ELR (cell line): ENCODE measurements at regions not wholly inside any gene's neighbourhood (a gene's known extent, or its start where the extent isn't known, plus 50 kb on each side); places are given as distances from the start of the nearest gene placed in this dataset.

Experiments
- DNase-seq: peaks from one replicate; pipeline ENCODE4 v3.0.0-alpha.2; 2015; ENCODE audit warnings: low read depth

- DNase-seq: no peak
Observed at GRCh38 chr2:22238967-22239366, 1115.2 kb downstream of the TDRD15 start.

- no peak for DNase-seq
Observed at GRCh38 chr2:22247466-22247865, 1123.7 kb downstream of the TDRD15 start.

- no peak for DNase-seq
Observed at GRCh38 chr2:22248851-22249250, 1125.1 kb downstream of the TDRD15 start.

DNA sequence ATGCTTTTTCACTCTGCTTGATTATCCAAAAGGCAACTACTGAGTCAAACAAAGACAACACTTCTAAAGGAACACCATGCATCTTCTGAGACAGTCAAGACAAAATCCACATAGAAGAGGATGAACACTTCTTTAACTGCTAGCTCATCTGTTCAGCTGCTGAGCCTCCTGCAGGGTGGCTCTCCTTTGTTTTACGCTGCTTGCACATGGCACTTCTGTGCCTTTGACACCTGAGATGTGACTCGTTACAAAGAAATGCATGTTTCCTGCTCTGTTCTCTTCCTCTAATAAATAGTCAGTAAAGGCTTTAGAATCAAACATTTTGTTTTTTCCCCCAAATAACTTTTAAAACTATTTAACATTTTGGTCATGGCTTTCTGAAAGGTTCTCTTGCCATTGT is 1129.4 kb downstream of the TDRD15 start:
- no peak for DNase-seq

GRCh38 chr2:22261165-22261564 is 1123.8 kb upstream of the KLHL29 start:
- DNase-seq: no peak

- DNase-seq: no peak
Observed at GRCh38 chr2:22270341-22270740, 1114.6 kb upstream of the KLHL29 start.

- no peak for DNase-seq
Observed at GRCh38 chr2:22273853-22274252, 1111.1 kb upstream of the KLHL29 start.

DNA sequence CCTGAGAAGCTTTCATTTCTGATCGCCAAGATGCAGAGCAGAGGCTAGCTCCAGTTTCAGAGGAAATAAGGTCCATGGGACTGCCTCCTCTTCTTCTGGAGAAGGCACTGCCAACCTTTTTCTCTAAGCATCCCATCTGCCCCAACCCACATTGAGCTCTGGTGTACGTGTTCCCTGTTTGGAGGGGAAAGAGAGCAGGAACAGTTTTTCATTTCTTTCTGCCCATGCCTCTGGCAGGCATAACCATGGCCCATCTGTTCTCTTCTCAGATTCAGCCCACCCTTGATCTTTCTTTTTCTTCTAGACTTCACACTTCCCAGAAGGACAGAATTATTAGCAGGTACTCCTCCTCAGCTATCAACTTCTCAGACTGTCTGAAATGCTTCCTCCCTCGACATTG is 1110.3 kb upstream of the KLHL29 start:
- DNase-seq: no peak

DNA sequence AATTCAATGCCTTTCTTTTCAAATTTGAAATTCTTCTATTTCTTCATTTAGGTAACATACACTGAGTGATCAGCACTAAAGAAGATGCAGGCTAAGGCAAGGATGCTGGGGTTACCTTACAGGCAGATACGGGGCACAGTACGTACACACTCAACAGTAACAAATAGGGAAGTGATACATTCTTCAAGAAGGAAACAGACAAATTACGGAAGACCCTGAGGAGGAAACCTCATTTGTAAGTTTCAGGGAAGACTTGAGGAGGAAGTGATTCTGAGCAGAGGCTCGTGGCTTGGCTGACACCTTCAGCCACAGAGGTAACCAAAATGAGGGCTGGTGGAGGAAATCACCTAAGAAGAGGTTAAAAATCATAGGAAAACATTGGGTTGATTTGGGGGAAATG is 1108.3 kb upstream of the KLHL29 start:
- DNase-seq: no peak

DNA sequence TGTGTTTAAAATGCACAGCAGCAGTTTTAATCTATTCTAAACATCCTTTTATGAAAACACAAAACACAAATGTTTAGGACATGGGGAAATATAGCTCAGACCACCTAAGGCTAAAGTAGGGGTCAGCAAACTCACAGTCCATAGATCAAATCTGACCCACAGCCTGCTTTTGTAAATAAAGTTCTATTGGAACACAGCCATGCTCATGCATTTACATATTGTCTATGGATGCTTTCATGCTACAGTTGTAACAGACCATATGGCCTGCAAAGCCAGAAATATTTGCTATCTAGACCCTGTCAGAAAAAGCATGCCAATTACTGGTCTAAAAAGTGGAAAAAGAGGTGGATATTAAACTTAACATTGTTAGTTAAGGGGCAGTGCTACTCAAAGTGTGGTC is 1105.4 kb upstream of the KLHL29 start:
- DNase-seq: no peak

DNA sequence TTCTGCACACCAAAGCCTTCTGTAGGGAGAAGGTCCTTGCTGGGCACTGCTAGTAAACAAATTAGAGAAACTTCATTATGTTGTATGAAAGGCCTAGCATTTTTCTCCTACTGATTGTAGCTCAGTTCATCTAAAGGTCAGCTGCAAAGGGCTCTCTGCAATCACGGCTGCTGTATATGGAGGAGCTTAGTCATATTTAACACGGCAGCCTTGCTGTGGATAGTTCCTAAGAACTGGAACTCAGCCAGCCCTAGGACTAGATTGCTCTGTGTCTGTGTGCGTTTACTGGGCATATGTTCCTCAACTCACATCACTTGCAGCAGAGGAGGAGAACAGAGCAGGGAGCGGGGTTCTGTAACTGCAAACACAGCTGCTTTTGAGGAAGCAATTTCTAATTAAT is 1103.9 kb upstream of the KLHL29 start:
- DNase-seq: peak; percentile 1

GRCh38 chr2:22282220-22282619 is 1102.8 kb upstream of the KLHL29 start:
- DNase-seq: no peak

DNA sequence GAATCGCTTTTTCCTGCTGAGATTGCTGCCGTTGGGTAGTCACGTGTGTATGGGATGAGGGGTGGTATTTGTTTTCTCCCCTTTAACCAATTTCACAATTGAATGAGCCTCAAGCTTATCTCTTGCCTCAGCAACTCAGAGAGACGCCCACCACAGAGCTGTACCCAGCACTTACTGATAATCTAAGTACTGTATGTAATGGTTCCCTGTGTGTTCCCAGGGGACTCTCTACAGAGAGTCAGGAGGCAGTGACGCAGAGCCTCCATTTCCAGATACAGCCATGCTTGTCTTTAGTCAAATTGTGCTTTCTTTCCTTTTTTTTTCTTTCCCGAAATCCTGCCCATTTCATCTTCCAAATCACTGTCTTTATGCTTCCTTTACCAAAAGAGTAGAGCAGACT is 1102.1 kb upstream of the KLHL29 start:
- DNase-seq: no peak

DNA sequence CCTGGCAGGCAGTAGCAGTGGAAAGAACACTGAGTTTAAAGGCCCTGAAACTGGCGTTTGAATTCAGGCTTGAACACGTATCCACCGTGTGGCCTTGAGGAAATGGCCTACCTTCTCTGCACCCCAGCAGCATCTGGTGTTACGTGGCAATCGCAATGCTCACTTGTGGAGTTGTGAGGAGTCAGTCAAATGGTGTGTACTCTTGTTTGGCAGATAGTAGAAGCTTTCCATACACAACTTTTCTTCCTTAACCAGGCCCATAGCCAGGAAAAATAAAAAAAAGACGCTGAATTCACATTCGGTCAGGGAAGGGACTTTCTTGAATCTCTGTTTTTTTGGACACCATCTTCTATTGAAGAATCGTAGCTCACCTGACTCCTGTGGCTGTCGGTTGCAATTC is 1101.5 kb upstream of the KLHL29 start:
- no peak for DNase-seq

GRCh38 chr2:22290302-22290701 is 1094.7 kb upstream of the KLHL29 start:
- no peak for DNase-seq

DNA sequence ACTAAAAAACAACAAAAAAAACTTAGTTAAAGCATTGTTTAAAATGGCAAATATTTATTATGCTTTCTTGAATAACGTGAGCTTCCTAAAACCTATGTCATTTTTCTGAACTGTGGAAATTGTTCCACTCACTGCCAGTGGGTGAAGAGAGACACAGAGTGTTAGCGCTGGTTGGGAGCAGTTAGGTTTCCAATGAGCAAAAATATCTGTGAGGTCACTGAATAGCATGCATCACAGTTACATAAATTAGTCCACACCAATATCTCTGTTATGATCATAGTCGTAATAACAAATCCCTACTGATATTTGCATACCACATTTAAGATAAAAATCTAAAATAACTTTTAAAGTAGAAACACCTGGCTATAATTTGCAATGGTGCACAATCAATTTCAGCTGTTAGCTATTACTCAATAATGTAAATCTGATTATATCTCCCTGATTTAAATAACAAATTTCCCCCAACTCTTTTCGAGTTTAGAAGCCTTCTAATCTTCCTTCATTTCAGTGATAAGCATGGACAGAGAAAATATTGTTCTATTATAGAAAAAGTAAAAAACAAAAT is 1094.0 kb upstream of the KLHL29 start:
- no peak for DNase-seq

DNA sequence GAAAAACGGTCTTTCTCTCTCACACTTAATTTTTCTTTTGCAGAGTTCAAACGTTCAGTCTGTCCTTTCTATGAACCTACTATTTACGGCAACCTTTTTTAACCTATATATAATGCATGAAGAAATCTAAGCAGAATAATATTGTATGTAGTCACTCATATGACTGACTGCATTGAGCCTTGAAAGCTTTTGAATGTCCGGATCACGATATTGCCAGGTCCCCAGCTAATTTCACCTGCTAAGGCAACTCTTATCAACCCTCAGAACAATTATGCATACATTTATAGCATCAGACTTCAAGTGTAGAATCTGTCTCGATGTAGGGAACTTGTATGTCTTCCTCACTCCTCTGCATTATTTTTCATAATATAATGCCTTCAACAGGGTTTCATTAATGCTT is 1083.8 kb upstream of the KLHL29 start:
- DNase-seq: no peak

GRCh38 chr2:22326250-22326649 is 1058.7 kb upstream of the KLHL29 start:
- no peak for DNase-seq

- no peak for DNase-seq
Observed at GRCh38 chr2:22329211-22330154, 1055.5 kb upstream of the KLHL29 start.

- DNase-seq: no peak
Observed at GRCh38 chr2:22336414-22336813, 1048.6 kb upstream of the KLHL29 start.

DNA sequence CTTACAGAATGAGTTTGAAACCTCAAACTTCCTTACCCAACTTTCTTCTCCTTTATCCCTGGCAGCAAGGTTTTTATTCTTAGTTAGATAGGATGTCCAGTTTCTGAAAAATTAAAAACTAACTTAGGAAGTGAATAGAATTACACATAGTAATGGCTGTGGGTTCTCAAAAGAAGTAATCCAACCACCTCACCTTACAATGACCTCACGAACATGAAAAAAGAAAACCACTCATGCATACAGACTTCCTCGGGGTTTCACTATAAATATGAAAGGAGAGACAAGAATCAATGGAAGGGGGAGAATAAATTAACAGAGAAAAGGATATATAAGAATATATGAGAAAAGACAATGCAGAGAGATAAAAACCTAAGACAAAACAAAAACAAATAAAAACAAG is 1044.3 kb upstream of the KLHL29 start:
- no peak for DNase-seq

DNA sequence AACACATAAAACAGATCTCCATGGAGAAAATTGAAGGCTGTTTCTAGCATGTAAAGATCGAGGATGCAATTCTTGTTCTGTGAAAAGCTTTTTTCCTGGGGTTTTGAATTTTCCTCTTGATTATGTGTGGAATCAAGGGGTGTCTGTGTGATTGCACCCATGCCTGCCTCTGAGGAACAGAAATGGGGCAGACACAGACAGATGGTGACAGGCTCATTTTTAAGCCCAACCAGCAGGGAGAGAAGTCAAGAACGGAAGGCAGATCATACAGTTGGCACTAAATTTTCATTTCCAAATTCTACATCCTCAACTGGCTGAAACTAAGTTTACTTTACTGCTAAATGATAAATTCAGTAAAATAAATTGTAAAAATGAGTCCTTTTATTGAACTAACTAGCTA is 1037.7 kb upstream of the KLHL29 start:
- no peak for DNase-seq

DNA sequence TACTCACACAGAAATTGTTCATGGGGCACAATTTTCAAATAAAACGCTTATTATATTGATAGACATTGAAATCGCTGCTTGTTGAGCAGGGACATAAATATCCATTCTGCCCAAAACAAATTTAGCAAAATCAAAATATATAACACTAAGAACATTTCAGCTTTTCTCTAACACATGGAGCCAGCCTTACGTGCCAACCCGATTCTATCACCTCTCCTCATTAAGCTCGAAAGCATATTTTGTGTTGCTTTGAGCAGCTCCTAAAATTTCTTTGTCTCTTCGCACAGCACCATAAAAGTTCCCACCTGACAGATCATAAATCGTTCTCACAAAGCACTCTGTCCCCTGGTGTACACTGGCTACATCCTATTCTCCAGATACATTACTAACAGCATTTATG is 1034.4 kb upstream of the KLHL29 start:
- no peak for DNase-seq
